Hepatocyte (in vitro differentiated cells): ENCODE measurements at regions not wholly inside any gene's neighbourhood (a gene's known extent, or its start where the extent isn't known, plus 50 kb on each side); places are given as distances from the start of the nearest gene placed in this dataset.

Experiments used
- CTCF ChIP-seq: fragments of 200-600 bp; sonication (generic); IDR thresholded peaks from 2 replicates; pipeline ENCODE4 v1.5.1; 2016; ENCODE audit warnings: antibody characterized with exemption, mild to moderate bottlenecking; ENCODE audit not compliant: poor library complexity
- EZH2 ChIP-seq: fragments of 200-600 bp; sonication (generic); IDR thresholded peaks from 2 replicates; pipeline ENCODE4 v1.6.1; 2016; ENCODE audit warnings: antibody characterized with exemption, mild to moderate bottlenecking, borderline replicate concordance

DNA sequence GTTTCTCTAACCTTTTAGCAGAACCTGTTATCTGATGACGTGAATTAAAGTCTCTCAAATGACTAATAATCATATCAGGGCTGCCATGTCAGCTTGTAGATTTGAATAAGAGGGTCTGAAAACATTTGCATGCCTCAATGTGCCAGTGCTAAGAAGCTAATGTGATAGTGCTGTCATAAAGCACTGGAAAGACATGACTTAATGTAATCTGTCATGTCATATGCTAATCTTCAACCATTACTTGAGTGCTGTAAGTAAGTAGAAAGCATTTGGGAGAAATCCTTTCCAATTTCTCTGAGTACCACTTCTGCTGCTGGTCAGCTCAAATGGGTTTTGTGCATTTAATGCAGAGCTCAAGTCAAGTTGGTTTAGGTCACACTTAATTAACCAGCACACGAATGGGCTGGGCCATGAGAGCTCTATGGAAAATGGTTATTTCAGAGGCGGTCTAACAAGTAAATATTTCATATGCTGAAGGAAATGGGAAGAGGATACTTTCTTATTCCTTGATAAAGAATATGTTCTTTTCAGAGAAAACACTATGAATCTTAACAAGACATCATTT is 609.2 kb downstream of the LMO4 start:
- TF ChIP-seq CTCF (no peak), EZH2 (no peak)
